NCI-H2081 treated with DMSO at 0.1 percent for 48 hours (cell line): ENCODE measurements at regions not wholly inside any gene's neighbourhood (a gene's known extent, or its start where the extent isn't known, plus 50 kb on each side); places are given as distances from the start of the nearest gene placed in this dataset.

Experiments
- DNase-seq: peaks from one replicate; lab custom pipeline; 2025; lab: John Stamatoyannopoulos, UW

DNA sequence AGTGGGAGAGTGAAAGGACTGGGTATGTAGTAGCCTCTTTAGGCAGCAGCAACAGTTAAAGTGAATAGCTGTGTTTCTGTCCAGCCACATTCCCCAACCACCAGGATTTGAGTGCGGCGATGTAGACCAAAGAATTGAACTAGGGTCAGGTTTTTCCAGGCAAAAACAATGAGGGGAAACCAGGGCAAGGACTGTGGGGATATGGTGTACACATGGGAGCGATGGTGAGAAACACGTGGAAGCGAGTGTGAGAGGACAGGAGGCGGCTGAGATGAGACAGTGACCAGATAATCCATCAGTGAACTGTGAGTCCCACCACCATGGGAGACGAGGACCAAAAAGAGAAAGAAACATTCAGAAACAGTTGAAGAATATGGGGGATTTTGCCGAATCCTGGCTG lies 409.5 kb downstream of the TSN start:
- no peak for DNase-seq

DNA sequence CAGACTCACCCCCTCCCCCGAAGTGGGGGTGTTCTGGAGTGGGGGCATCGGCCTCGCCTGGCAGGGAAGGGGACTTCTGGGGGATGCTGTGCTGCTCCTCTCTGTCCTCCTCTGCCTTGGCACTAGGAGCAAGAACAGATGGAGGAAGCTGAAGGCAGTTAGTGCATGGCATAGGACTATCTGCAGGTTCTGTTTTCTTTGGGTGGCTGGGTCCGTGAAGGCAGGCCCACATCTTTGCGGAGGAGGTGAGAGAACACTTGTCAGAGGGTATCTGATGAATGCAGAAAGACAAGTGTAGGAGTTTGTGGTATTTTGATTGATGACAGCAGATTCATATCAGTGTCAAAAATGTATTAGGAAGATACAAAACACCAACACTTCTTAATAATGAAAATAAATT lies 411.4 kb downstream of the TSN start:
- DNase-seq, result no peak

DNA sequence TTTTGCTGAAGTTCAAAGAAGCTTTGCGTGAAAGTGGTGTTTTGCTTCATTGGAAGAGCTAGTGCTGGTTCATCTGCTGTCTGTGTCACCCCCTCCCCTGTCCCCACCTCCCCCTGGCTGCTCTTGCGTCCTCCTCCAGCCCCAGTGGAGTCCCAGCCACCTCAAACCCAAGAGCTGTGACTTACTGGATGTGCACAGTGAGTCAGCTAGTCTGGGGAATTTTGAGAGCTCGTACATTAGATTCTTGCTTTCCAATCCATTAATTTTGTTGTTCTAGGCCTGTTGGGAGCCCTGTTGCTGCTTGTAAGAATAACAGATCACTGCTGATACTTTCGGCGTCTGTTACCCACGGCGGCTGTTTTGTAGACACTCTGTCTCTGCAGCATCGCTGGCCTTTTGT lies 412.1 kb downstream of the TSN start:
- no peak for DNase-seq

DNA sequence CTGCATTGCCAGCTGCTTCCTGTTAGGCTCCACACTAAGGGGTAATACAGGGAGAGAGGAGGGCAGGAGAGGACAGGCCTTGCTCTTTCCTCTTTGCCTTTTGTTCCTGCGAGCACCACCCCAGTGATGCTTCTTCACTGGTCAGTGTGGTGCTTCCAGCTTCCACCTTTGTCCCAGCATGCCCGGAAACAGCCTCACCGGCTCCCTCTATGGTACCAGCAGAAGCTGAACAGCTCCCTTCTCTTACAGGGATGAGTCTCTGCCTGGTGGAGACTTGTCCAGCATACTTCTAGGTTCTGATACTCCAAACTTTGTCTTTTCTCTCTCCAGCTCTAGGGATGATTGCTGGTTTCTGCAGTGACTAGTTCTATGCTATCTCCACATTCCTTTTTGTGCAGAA lies 413.3 kb downstream of the TSN start:
- DNase-seq, result no peak

DNA sequence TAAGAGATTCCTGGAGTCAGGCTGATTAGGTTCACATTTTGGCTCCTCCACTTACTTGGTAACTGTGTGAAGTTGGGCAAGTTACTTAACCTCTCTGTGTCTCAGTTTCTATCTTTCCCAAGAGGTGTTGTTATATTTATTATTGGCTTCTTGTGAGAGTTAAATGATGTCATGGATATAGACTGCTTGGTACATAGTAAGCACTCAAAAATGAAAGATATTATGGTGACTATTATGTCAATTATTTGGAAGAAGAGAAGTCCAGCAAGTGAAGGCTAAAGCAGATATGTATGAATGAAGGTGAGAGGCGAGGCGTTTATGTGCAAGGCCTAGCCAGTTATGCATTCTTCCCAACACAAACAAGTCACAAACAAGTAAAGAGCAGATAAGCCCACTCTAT lies 417.4 kb downstream of the TSN start:
- no peak for DNase-seq

DNA sequence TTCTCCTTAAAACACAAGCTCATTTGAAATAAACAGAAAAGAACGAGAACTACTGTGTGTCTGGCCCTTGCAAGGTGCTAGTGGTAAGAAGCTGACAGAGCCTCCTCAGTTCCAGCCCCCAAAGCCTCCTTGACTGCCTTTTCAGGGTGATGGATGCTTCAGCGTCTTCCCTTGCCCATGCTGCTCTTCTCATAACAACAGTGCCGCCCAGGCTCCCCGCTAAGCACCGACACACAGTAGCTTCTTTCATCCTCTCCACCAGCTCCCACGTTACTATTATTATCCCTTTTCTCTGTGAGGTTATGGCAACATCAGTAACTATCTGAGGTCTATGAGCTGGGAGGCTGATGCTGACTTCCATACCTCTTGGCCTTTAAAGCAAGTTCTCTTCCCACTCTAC lies 418.6 kb downstream of the TSN start:
- no peak for DNase-seq

DNA sequence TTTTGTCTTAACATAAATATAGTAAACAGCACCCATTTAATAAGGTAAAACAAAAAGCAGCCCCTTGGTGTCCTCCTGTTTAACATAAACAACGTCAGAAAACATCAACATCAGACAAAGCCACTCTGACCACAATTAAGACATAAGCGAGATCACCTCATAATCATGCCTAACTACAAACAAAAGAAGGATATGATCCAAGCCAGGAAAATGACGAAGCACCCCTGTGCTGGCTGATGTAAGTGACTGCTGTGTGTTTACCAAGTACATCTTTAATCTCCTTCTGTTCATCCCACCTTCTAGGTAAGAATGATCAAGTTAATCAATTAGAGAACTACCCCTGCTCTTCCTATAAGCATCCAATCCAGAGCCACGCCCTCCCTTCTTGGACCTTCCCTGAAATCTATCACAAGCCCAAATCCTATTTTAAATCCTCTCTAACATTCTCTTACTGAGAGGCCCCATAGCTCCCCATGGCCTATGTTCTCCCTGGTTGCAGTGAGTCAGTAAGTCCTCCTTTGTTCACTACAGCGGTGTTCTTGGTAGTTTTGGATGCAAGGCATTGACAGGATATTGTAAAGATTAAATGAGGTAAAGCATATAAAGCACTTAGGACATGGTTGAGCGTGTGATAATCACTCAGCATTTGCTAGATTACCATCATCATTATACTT lies 424.2 kb downstream of the TSN start:
- DNase-seq, result no peak

DNA sequence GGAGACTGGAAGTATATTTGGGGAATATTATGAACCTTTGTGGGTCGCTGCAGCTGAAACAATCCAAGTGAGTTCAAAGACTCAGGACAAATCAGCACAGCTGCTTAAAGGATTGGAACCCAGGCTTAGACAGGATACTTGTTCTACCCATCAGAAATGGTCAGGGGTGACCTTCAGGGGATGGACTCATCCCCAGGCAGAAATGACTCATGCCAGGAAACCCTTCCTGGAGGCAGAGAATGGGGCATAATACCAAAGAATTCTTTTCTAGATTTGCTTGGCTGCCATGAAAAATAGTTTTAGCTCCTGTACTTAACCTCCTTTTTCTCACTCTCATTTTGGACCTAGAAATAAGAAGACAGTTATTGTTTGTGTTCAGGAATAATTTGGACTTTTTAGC lies 425.5 kb downstream of the TSN start:
- no peak for DNase-seq

DNA sequence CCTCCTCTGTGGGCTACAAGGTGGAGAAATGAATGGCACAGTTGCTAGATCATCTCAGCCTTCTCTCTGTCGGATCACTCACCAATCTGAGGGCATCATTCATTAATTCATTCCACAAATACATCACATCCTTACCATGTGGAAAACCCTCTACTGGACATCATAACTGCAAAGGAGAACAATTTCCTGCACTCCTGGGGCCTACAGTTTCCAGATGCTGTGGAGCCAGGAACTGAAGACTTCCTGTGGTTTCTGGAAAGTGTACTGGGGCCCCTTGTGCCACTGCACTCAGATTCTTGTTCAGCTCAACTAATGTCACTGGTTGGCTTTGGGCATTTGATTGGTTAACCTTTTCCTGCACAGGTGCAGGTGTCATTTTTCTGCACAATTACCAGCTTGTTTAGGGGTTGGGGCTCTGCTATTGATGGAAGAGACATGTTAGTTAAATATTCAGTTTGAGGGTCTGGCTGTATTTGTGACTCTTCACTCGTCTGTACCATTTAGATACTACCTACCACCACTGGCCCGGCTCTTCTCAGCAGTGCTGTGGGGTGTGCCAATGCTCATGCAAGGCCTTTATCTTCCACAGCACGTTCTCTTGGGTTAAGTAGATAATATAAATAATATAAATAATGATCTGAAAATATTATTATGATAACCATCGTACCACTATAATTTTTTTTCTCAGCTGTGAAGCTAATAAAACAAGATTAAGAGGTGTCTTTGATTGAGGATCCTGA lies 427.3 kb downstream of the TSN start:
- DNase-seq, result no peak

DNA sequence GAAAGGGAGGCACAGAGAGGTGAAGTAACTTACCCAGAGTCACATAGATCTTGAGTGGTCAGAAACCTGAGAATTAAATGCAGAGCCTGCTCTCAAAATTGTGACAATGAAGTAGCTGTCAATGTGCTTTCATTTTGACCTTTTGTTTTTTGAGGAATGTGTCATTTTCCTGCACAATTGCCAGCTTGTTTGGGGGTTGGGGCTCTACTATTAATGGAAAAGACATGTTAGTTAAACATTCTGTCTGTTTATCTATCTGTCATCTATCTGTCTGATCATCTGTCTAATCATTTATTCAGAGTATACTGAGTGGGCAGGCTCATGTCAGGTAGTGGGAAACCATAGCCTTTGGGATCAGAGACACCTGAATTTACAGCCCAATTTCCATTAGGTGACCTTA lies 428.4 kb downstream of the TSN start:
- no peak for DNase-seq

DNA sequence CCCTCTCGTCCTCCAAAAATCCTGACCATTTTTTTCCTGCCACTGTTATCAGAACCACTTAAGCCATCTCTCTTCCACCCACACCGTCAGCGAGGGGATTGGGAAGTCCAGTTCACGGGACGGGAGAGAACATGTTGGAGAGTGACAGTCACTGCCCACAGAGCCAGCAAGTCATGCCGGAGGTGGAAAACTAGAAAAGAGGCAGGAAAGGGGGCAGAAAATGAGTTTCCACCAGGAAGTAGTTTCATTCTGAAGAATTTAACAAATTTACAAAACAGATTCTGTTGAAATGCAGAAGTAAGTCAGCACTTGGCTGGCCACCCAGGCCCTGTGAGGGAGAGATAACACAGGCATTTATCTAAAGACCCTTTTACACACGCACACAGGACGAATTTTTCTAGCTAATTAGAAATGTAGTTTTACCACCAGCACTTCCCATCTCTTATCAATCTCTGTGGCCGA lies 431.3 kb downstream of the TSN start:
- DNase-seq, result no peak

DNA sequence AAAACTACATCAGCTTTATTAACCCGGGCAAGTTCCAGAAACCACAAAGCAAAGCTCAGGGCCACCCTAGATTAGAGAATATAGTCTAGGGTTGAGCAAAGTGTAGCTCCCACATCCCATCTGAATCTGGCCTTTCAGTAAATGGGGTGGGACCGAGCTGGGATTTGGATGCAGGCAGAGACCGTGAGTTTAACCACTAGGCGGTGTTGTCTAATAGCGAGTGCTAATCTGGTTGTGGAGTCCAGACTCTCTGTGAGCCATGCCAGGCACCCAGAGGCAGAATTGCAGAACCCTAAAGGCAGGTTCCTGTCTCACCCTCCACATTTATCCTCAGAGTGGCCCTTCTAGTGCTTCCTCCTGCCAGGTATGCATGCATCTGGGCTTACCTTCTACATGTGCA lies 435.9 kb downstream of the TSN start:
- no peak for DNase-seq

DNA sequence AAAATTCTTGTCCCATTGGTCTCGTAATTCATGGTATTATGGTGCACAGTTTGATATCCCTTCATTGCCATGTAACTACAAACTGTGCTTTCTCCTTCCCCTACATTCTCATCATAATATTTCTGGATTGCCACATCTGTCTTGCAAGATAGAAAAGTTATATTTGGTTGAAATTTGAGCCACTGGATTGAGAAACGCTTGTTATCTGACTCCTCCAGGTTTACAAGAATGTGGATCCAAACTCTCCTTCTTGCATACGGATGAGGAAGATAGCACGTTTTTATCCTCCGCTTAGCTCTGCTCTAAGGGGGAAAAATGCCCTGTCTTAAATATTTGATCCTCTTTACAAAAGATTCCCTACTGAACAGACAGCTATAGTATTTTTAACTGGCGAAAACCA lies 438.2 kb downstream of the TSN start:
- no peak for DNase-seq

DNA sequence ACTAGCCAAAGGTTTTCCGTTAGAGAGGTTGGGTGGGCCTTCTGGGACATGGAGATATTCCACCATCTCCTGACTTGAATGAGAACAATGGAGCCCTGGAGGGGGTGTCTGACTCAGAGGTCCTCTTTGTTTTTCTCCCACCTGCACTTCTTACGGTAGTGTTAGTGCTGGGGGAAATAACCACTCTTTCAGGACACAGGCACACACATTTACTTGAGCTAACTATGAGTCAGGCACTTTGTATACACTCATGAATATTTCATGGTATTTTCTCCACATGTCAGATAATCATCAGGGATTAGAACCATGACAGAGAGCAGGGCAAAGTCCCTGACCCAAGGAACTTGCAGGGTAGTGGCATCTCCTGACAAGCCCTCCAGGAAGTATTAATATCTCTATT lies 439.1 kb downstream of the TSN start:
- DNase-seq, result no peak

DNA sequence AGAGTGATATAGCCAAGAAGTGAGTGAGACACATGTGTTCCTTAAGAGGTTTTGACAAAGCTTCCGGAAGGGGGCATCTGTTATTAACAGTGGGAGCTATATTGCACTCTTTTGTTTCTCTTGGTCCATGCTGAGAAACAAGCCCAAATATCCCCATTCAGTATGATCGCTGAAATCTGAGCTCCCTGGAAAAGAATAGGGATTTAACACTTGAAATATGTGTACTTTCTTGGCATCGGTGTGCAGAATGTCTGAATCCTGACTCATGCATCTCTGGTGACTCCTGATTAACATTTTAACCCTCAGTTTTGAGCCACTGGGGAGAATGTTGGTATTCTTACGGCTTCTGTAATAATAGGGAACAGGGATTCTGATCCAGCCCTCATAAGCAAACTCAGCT lies 448.1 kb downstream of the TSN start:
- DNase-seq, result no peak

DNA sequence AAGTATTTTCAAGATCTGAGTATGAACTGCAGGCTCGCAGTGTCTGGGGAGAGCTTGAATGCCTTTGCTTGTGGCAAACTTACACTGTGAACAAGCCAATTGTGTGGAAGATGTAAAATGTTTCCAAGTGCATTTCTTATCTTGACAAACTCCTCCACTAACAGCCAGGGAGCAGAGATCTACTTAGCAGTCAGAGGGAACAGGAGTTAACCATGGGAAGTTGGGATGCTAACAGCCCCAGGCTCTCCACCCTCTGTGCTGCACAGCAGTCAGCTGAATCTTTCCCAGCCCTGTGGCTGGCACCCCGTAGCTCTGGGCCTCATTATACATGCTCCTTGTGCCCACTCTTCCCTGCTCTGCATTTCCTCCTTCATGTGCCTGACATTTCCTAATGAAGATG lies 450.2 kb downstream of the TSN start:
- DNase-seq, result no peak

DNA sequence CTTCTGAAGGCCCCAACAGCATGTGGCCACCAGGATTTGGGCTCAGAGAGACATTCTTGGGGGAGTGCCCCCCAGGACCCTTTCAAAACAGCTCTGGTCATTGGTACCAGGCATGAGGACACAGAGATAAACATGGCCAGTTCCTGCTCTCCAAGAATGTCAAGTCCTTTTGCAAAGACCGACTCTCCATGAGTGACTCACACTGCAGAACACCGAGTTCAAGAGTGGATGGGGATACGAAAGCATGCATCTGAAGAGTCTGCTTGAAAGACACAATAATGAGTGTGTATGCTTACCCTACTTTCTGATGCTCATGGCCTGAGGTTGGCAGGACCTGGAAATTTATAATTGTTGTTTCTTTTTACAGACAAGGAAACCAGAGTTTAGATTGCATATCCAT lies 450.6 kb downstream of the TSN start:
- no peak for DNase-seq

DNA sequence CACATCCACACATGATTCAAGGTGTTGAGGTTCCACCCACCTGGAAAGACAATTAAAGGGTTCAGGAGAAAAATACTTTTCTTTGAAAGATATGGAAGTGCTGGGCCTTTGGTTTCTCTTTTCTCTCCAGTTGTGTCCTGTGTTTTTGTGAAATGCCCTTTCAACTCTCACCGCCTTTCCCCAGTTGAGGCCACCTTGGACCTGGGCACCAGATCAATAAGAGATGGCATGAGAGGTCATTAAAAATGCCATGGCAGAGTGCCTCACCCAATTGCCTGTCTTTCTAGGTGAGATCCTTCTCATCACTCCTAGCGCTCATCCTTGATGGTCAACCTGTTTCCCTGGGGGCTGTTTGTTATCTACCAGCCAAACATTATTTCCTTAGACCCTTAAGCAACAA lies 453.9 kb downstream of the TSN start:
- DNase-seq, result no peak

DNA sequence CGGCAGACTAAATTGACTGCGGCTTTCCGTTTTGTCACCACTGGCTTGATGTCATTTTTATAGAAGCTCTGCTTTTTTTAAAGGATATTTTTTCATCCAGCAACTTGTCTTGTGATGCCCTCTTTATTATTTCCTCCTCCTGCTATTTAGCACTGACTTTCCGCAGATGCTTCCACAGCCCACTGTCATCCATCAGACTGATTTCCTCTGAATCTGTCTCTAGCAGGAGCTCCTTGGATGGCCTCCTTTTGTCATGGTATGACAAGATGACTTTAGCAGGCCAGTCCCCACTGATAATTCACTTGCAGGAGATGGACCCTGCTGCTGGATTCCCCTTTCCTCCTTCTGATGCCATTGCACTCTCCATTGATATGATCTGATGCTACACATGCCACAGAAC lies 454.6 kb downstream of the TSN start:
- no peak for DNase-seq

DNA sequence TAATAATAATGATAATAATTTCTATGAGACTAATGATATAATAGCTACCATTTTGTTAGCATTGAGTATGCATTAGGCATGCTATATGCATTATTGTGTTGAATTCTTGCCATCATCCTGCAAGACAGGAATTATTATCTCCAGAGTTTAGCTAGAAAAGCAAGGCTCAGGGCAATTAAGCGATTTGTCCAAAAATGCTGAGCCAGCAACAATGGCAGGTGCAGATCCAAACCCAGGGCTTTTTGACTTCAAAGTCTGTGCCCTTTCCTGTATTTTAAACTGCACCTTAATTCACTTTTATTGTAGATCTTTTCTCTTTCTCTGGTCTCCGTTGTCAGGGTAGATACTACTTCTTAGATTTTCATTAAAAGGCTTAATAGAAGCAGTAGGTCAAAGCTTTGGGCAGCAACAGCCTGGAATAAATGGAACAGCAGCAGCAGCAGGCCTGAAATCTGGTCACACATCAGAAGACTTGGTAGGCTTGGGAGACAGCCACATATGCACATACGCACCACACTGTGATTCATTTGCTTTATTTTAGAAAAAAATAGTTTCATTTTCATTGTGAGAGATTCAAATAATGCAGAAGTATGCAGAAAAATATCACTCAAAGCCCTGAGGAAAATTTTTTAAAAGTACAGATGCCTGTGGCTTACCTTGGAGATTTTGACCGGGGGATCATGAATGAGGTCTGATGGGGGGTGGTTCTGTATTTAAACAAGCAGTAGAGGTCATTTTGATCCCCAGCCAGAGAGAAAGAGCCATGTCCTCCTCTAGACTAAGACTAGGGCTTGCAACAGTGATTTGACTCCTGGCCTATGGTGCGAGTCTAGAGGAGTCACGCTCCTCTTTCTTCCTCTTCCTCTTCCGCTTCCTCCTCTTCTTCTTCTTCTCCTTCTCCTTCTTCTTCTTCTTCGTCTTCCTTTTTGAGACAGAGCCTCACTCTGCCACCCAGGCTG lies 455.7 kb downstream of the TSN start:
- no peak for DNase-seq

DNA sequence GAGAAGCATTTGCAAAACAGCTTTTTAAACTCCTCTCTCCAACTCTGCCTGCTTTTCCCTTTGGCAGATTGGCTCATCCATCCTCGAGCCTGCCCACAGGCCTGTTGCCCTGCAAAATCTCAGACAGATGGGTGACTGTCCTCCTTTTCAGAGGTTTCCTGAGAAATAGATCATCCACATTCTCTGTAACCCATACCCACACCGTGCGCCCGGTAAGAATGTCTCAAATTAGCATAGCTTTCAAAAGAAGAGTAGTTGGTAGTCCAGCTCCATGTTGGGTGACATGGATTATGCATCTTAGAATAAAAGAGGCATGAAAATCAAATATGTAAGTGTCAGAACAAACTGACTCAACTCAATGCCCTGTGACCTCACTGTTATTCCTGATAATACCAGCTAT lies 457.9 kb downstream of the TSN start:
- DNase-seq, result no peak

DNA sequence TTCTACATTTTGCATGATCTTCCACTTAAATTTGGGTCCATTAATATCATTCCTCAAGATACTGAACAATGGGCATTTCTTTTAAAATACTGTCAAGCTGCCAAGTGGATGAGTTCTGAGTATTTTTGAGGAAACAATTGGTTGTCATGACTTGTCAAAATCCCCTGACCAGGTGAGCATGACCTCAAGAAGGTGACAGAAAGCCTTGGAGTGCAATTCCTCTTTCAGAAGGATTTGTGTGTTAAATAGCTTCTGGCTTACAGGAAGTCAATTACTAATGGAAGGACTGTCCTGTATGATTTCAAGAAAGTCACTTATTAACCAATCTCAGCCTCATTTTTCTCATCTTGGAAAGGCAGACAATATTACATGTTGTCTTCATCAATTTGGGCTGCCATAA lies 460.6 kb downstream of the TSN start:
- DNase-seq, result no peak

DNA sequence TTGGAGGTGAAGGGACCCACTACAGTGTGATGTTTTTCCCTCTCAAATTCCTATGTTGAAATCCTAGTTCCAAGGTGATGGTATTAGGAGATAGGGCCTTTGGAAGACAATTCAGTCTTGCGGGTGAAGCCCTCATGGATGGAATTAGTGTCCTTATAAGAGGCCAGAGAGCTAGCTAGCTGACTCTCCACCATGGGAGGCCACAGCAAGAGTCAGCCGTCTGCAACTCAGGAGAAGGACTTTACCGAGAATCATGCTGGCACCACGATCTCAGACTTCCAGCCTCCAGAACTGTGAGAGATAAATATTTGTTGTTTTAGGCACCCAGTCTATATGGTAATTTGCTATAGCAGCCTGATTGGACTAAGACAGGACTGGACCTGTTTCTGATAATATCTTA lies 461.4 kb downstream of the TSN start:
- no peak for DNase-seq
